ENCODE measurements at regions not wholly inside any gene's neighbourhood (a gene's known extent, or its start where the extent isn't known, plus 50 kb on each side); places are given as distances from the start of the nearest gene placed in this dataset.
A peak's percentile ranks its signal among the peaks of the same experiment; 100 is the strongest.

GRCh38 chr11:90908074-90908473, 685.2 kb upstream of the CHORDC1 start:
- H3K4me3 ChIP-seq (ENCODE audit: low read length), result no peak overlapping the region
- peak; percentile 10 for DNase-seq (ENCODE audit: low read depth)
- no peak for TF ChIP-seq CTCF (IDR thresholded peaks at IDR 0.05; ENCODE audit: insufficient read depth, low read depth, low read length, missing control alignments)

DNA sequence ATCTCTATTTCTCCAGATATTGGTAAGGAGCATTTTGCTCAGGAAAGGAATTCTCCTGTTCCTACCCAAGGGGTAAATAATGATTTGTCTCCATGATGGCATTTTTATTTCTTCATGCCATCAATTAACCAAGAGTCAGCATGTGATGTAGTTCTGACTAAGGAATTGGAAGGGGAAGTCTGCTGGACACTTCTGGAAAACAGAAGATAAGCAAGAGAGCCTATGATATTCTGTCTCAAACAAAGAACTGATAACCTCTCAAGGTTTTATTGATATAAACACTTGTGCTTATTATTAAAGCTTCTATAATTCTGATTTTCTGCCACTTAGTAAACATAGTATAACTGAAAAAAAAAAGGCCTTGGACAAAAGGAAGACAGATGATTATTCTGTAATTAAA, 673.0 kb upstream of the CHORDC1 start:
- no peak for TF ChIP-seq CTCF (IDR thresholded peaks at IDR 0.05; ENCODE audit: insufficient read depth, low read depth, low read length, missing control alignments)
- H3K4me3 ChIP-seq (ENCODE audit: low read length), result no peak overlapping the region
- no peak for DNase-seq (ENCODE audit: low read depth)

GRCh38 chr11:90890347-90890746, 667.5 kb upstream of the CHORDC1 start:
- H3K4me3 ChIP-seq (ENCODE audit: low read length), result no peak overlapping the region
- no peak for DNase-seq (ENCODE audit: low read depth)
- no peak for TF ChIP-seq CTCF (IDR thresholded peaks at IDR 0.05; ENCODE audit: insufficient read depth, low read depth, low read length, missing control alignments)

DNA sequence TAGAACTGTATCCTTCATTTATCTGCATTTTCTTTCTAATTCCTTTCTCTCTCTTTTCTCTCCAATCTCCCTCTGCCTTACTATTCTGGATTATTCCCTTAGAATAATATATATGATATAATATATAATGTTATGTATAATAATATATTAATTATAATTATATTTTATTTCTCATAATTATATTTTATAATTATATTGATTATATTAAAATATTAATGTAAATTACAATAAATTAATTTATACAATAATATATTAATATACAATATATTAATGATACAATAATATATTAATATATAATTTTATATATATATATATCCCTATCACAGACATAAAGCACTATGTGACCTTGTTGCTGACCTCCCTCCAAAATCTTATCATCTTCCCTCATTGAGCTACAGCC, 661.3 kb upstream of the CHORDC1 start:
- DNase-seq (ENCODE audit: low read depth), result no peak
- H3K4me3 ChIP-seq (ENCODE audit: low read length), result no peak overlapping the region
- no peak for TF ChIP-seq CTCF (IDR thresholded peaks at IDR 0.05; ENCODE audit: insufficient read depth, low read depth, low read length, missing control alignments)

- H3K4me3 ChIP-seq (ENCODE audit: low read length), result no peak overlapping the region
- peak; percentile 69 for DNase-seq (ENCODE audit: low read depth)
- TF ChIP-seq CTCF (IDR thresholded peaks at IDR 0.05; ENCODE audit: insufficient read depth, low read depth, low read length, missing control alignments), result no peak
Measured at GRCh38 chr11:90874986-90875385, 652.1 kb upstream of the CHORDC1 start.

DNA sequence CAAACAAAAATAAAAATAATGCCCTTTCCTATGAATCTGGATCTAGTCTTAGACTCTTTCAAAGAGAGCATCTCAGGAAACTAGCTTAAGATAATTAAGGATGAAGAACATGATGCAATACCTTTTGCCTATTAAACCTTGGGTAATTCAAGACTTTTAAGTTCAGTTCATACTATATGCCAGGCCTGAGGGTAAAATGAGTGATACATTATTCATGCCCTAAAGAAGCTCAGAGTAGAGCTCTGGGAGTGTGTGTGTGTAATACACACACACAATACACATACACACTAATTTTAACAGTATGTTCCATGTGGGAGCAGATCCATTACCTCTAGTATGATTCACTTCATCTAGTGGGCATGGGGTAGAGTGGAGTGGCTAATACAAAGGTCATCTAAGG, 651.4 kb upstream of the CHORDC1 start:
- H3K4me3 ChIP-seq (ENCODE audit: low read length), result no peak overlapping the region
- peak; percentile 83 for DNase-seq (ENCODE audit: low read depth)
- TF ChIP-seq CTCF (IDR thresholded peaks at IDR 0.05; ENCODE audit: insufficient read depth, low read depth, low read length, missing control alignments), result no peak

DNA sequence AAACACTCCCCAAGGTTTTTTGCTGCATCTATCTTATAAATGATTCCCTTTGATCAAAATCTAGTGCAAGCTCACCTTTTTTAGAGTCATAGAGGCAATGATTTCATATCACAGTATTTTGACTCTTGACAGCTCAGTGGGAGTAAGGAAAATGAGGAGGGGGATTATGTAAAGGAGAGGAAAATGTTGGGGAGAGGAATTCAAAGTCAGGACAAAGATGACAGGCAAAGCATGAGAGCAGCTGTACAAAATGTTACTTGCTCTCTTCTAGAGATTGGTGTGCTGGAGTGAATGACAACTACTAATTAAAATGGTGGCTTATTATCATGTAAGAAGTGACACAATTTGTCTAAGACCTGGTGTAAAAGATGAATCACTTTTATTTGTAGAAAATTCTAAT, 644.6 kb upstream of the CHORDC1 start:
- H3K4me3 ChIP-seq (ENCODE audit: low read length), result no peak overlapping the region
- no peak for DNase-seq (ENCODE audit: low read depth)

More for the DNA sequence above, 644.6 kb upstream of the CHORDC1 start:
- TF ChIP-seq CTCF (IDR thresholded peaks at IDR 0.05; ENCODE audit: insufficient read depth, low read depth, low read length, missing control alignments), result no peak

Measured in epithelial cell of esophagus (primary cell).